Astrocyte of the spinal cord (primary cell): ENCODE measurements at regions not wholly inside any gene's neighbourhood (a gene's known extent, or its start where the extent isn't known, plus 50 kb on each side); places are given as distances from the start of the nearest gene placed in this dataset.

ENCODE experiments used
- DNase-seq: peaks from one replicate; pipeline ENCODE4 v3.0.0; 2011; ENCODE audit warnings: low read depth, low spot score
- H3K4me3 ChIP-seq: 2 replicates; pipeline ENCODE4 v1.5.1; 2011; ENCODE audit warnings: low read depth, mild to moderate bottlenecking, low read length, moderate library complexity
- in situ Hi-C: cut with HindIII; loops from 2 replicates; pipeline ENCODE4 v1.10.0; 2017; ENCODE audit warnings: low sequenced_read_pairs
- TF ChIP-seq, protein P1 (sequence below): IDR thresholded peaks from 2 replicates; pipeline ENCODE4 v1.5.1; 2012; ENCODE audit warnings: low read depth, mild to moderate bottlenecking, low read length, inconsistent platforms

DNA sequence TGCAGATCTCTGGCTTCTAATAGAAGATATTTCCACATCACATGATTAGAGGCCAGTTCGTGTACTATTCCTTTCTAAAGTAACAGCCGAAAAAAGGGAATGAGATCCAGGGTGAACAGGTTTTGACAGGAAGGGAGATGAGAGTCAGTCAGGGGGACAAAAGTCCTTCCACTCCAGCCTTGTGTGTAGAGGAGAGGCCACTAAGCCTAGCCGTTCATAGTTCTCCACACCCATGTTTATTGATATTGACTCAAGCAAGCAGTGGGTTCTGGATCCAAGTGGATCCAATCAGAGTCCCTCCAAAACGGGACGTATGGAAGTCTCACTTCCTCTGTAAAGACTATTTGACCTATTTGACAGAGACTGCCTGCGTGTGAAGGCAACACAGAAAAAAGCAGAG is 80.4 kb upstream of the LRIG1 start:
- TF ChIP-seq, protein P1, sequence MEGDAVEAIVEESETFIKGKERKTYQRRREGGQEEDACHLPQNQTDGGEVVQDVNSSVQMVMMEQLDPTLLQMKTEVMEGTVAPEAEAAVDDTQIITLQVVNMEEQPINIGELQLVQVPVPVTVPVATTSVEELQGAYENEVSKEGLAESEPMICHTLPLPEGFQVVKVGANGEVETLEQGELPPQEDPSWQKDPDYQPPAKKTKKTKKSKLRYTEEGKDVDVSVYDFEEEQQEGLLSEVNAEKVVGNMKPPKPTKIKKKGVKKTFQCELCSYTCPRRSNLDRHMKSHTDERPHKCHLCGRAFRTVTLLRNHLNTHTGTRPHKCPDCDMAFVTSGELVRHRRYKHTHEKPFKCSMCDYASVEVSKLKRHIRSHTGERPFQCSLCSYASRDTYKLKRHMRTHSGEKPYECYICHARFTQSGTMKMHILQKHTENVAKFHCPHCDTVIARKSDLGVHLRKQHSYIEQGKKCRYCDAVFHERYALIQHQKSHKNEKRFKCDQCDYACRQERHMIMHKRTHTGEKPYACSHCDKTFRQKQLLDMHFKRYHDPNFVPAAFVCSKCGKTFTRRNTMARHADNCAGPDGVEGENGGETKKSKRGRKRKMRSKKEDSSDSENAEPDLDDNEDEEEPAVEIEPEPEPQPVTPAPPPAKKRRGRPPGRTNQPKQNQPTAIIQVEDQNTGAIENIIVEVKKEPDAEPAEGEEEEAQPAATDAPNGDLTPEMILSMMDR, result no peak
- in situ Hi-C loops, result no loop called here
- no peak for DNase-seq
- no peak overlapping the region for H3K4me3 ChIP-seq

DNA sequence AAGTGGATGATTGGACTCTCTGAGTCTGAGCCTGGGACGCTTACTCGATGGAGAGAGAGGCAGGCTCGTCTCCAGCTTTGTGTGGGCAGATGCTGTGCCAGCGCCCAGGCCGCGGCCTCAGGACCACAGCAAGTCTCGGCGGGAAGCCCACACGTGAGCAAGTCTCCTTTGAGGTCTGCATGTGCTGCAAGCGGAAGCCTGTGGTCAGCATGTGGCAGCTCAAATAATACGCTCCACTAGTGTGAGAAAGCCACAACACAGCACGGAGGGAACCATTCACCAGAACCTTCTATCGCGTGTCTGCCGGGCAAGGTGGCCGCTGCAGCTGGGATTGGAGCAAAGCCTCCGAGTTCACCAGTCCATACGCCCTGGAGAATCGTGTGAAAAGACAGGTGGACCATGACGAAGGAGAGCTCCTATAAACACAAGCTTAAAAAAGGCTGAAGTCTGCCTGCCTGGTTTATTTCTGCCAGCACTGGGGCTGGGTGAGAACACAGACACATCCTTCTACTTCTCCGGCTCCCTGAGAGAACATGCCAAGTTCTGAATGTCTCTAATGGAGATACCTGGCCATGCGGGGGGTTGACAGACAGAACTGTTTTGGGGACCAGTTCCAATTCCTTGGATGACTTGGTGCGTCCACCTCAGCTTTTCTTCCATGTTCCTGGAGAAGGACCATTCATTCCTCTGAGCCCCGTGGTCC is 82.0 kb upstream of the LRIG1 start:
- H3K4me3 ChIP-seq, result no peak overlapping the region
- TF ChIP-seq, protein P1, result no peak
- in situ Hi-C loops, result no loop called here
- DNase-seq, result peak; percentile 72

DNA sequence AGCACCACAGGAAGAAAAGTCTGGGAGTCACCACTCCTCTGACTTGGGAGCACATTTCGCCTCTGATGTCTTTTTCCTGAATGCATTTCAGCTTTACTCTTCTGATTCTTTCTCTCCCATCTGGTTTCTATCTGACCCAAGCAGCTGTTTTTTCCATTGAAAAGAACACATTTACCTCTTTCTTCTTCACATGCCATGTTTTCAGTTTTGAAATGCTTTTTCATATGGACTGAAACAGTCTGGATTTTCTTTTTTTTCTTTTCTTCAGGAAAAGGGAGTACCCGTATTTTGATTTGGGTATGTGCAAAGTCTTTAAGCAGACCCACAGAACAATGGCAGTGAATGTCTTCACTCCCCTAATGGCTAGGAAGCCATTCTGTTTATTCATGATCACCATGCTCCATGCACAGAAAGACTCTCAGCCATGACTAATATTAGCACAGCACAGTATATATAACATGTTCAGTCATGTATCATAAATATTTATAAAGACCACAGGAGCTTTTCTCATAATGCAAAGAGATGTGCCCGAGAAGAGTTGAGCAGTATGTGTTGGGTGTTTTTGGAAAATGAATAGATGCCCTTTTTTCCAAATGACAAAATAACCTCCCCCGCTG is 82.7 kb upstream of the LRIG1 start:
- no peak for DNase-seq
- TF ChIP-seq, protein P1, result no peak
- in situ Hi-C loops, result no loop called here
- H3K4me3 ChIP-seq, result no peak overlapping the region

DNA sequence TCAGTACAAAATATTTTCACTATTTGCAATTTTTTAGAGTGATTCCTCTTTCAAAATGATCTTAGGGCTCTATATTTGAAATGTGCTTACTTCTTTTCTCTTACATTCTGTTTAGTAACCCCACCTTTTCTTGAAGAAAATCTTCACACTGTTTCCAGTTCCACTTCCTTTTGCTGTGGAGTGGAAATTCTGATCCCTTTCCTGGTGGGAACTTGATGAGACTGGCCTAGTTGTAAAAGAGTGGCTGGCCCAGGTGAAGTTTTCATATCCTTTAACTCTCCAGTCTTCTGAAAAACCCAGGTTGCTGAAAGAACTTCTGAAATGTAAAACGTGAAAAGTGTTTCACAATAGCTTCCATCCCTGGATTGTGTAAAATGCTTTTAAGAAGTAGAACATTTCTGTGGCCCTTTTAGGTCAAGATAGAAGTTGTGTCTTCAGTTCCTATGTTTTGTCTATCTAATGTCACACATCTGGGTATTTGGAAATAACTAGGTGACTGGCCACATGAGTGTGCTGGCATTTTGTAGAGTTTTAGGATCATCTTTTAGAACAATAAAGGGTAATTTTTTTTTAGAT is 84.8 kb upstream of the LRIG1 start:
- no peak for DNase-seq
- H3K4me3 ChIP-seq, result no peak overlapping the region
- TF ChIP-seq, protein P1, result no peak
- in situ Hi-C loops, result no loop called here

DNA sequence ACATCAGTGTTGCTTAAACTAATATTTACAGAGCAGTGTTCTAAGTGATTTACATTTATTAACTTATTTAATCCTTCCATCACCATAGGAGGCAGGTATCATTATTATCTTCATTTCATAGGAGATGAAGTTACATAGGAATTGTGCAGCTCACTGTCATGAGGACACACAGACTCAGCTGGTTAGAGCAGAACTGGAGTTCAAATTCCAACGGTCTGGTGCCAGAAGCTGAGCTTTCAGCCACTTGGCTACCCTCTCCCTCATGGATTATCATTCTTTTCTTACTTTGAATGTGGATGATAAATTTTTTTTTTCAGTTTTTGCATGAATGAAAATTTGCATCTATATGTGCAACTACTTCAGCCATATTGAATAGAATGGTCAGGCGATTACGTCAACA is 86.0 kb upstream of the LRIG1 start:
- in situ Hi-C loops, result no loop called here
- no peak for DNase-seq
- H3K4me3 ChIP-seq, result no peak overlapping the region
- TF ChIP-seq, protein P1, result no peak

DNA sequence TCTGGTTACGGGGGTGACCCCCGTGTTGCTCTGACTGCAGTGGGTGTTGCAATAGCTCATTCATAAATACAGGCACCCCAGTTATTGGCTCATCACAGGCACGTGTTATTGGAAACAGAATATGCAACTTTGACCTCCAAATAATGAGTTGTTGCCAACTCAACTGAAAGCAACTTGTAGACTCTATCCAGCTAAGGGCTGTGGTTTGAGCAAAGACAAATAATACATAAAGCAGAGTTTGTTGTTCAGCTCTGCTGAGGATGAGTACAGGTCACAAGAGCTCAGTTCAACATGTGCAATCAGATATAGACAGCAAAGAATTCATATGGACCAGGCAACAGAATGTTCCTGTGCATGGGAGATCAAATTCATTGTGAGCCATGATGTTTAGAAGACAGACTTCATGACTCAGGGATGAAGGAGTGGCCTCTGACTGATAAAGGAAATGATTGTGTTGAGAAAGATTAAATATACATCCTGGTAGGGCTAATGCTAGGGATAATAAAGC is 87.6 kb upstream of the LRIG1 start:
- in situ Hi-C loops, result no loop called here
- TF ChIP-seq, protein P1, result no peak
- no peak overlapping the region for H3K4me3 ChIP-seq
- DNase-seq, result peak; percentile 41
